GM12864 (cell line): ENCODE measurements at regions not wholly inside any gene's neighbourhood (a gene's known extent, or its start where the extent isn't known, plus 50 kb on each side); places are given as distances from the start of the nearest gene placed in this dataset.

Experiments
- DNase-seq: peaks from one replicate; pipeline ENCODE4 v3.0.0-alpha.2; 2011; ENCODE audit warnings: low read depth
- H3K4me3 ChIP-seq: 2 replicates; pipeline ENCODE4 v1.5.1; 2011; ENCODE audit warnings: mild to moderate bottlenecking, low read depth, low read length, control low read depth
- TF ChIP-seq, protein P1 (sequence below): IDR thresholded peaks from 2 replicates; pipeline ENCODE4 v1.5.1; 2011; ENCODE audit warnings: low read depth, mild to moderate bottlenecking, moderate library complexity, low read length, control low read depth, inconsistent platforms; ENCODE audit errors: missing control alignments

DNA sequence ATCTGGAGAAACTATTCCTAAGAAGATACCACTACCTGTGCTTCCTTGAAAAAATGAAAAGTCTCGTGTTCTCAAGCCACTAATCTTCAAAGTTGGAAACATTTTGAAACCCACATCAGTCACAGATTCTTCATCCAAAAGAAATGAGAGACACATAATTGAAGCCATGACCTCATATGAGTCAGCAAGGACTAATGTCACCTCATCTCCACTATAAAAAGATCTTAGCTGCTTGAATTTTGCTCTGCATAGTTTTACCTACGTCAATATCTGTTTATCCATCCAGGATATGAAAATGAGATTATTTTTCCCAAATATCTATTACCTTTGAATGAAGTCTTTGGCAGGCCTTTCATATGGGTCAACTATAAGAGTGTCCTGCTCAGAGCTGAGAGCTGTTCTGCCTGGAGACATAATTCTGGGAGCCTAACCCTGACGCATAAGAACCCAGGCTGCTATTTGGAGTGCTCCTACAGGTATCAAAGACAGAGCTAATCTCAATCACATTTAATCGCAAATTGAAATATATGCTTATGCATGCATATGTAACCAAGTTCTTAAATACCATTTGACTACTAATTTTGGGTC lies 312.5 kb upstream of the PKN2 start:
- TF ChIP-seq, protein P1, sequence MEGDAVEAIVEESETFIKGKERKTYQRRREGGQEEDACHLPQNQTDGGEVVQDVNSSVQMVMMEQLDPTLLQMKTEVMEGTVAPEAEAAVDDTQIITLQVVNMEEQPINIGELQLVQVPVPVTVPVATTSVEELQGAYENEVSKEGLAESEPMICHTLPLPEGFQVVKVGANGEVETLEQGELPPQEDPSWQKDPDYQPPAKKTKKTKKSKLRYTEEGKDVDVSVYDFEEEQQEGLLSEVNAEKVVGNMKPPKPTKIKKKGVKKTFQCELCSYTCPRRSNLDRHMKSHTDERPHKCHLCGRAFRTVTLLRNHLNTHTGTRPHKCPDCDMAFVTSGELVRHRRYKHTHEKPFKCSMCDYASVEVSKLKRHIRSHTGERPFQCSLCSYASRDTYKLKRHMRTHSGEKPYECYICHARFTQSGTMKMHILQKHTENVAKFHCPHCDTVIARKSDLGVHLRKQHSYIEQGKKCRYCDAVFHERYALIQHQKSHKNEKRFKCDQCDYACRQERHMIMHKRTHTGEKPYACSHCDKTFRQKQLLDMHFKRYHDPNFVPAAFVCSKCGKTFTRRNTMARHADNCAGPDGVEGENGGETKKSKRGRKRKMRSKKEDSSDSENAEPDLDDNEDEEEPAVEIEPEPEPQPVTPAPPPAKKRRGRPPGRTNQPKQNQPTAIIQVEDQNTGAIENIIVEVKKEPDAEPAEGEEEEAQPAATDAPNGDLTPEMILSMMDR, result no peak

DNA sequence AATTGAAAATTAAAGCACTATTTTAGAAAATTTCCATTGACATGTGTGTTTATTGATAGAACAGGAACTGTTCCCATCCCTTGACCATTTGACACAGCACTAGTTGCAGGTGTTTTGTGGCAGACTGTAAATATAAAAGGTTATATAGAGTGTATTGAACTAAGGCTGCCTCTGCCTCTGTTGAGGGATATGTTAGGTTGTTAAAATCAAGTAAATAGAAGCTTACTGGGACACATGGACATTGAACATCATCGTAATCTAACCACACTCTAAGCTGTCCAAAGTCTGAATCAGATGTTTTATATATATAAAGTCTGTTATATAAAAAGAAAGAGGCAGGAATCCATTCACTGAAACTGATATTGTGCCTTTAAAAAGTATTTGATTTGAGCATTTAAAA lies 308.1 kb upstream of the PKN2 start:
- no peak for DNase-seq

More for the DNA sequence above, 312.5 kb upstream of the PKN2 start:
- H3K4me3 ChIP-seq, result no peak overlapping the region
- no peak for DNase-seq

DNA sequence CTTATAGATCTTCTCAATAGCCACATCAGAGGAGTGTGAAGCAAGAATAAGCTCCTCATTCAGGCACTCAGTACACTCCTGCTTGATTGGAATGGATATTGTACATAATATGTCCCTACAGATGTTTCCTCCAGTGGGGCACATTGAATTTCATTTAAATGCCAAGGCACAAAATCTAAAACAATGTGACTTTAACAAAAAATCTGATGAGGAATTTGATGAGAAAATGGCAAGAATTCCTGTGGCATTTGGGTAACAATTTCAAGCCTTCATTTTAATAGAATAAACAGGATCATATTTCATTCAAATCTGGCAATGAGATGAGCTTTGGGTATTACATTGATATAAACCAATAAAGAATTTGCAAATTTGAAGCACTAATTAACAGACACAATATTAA lies 307.7 kb upstream of the PKN2 start:
- no peak for DNase-seq
- TF ChIP-seq, protein P1, result no peak
- H3K4me3 ChIP-seq, result no peak overlapping the region

More for the DNA sequence above, 308.1 kb upstream of the PKN2 start:
- TF ChIP-seq, protein P1, result no peak
- no peak overlapping the region for H3K4me3 ChIP-seq

DNA sequence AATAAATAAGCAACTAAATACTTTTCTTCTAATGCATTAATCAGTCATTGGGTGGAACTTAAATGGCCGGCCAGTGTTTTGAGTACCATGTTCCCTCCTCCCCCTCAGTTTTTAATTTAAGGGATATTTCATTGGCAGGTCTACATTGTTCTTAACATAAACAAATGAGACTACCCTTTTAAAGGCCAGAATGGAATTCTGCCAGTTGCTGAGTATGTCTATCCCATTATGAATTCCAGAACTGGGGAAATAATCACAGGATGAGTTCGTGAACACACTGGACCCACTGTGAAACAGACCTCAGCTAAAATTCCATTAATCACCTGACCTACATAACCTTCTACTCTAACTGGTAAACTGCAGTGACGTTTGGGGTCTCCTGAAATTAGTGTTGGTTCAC lies 305.5 kb upstream of the PKN2 start:
- no peak for DNase-seq
- H3K4me3 ChIP-seq, result no peak overlapping the region
- TF ChIP-seq, protein P1, result no peak

DNA sequence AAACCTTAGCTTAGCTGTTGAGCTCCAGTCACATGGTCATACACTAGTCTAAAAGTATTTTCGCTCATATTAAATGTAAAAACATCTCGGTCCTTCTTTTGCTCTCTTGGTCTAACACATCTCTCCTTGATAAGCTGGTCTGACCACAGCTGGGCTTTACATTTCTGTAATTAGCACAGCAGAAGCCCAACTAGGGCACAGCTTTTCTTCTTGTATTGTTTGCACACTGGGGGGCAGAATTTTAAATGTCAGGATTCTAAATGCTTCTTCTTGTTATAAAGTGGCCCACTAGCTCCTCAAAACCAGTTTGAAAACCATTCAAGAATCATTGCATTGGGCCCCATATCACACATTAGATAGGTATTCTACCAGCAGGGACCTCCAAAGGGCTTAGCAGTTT lies 289.1 kb upstream of the PKN2 start:
- no peak for DNase-seq
- TF ChIP-seq, protein P1, result no peak
- no peak overlapping the region for H3K4me3 ChIP-seq

DNA sequence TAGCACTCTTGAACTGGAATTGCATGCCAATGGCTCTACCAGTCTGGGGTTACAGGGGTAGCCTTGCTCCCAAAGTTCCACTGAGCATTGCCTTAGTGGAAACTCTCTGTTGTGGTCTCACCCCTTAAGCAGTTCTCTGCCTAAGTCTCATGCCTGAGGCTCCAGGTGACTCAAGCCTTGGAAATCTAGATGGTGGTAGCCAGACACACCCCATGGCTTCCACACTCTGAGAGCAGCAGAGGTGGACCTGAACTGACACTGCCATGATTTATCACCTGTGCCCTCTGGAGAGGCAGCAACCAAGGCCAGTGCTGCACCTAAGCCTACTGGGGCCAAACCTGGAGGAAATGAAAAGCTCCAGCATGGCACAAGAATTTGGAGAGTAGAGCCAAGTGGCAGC lies 285.7 kb upstream of the PKN2 start:
- no peak for DNase-seq
- TF ChIP-seq, protein P1, result no peak
- H3K4me3 ChIP-seq, result no peak overlapping the region

DNA sequence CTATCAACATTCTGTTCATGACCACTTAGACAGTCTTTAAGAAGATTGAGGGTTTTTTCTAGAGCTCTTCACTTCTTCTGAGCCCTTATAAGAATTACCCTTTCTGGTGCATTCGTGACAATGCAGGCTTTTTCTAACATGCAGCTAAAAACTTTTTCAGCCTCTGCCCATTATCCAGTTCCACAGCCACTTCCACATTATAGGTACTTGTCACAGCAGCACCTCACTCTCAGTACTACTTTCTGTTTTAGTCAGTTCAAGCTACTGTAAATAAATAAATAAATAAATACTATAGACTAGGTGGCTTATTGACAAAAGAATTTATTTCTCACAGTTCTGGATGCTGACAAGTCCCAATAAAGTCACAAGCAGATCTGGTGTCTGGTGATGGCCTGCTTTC lies 284.4 kb upstream of the PKN2 start:
- no peak overlapping the region for H3K4me3 ChIP-seq
- TF ChIP-seq, protein P1, result no peak
- DNase-seq, result peak; percentile 40
